Left hindlimb (tissue), 1 donor: ENCODE measurements at regions not wholly inside any gene's neighbourhood (a gene's known extent, or its start where the extent isn't known, plus 50 kb on each side); places are given as distances from the start of the nearest gene placed in this dataset.
"Not testable (repeated sequence)": the region's sequence is repeated elsewhere in the genome, so short reads cannot be mapped to it uniquely, and the experiment has no call there.

Experiments used
- DNase-seq: peaks from one replicate; pipeline ENCODE4 v3.0.0-alpha.2; 2018

- DNase-seq, result no peak
These were observed 559.7 kb upstream of the LRRN3 start for GRCh38 chr7:110531186-110531585.

DNA sequence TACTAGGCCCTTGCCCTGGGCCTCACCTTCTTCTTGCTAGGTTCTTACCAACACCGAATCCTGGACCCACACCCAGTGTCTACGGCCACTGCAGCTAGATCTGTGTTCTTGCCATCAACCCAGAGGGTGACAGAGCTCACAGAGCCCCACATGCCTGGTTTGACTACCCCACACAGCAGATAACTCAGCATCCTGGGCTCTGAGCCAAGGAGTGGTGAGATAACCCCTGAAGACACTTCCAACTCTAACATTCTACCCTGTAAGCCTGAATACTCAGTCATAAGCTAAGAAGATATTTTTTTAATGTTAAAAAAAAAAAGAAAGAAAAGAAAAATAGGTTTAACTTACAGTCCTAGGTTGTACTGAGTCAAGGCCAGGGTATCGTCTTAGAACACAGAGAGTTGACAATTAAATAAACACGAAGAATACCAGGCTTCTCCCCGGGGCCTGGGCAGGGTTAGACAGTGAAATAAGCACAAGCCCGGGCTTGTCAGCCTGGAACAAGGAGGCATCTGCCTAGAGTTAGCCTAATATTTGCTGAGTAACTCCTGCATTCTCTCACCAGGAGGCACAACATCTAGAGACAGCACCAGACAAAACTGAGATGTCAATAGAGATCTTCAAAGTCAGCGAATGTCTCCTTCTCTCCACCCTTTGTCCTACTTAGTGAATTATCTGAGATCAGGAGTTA, 556.5 kb upstream of the LRRN3 start:
- DNase-seq, result no peak

DNA sequence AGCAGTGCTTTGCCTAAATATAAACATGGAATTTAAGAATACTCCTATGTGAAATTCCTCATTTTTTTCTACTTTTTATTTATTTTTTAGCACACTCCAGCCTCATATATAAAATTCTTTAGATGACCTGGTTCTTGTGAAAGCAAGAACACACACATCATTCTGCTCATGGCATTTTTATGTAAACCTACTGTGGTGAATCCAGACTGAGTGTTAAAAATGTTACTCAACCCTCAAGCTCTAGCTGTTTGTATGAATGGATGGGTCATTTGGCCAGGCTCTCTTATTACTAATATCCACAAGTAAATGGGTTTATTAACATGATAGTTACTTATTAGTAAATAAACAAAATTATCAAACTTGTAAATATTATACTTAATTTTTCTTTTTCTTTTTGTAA, 551.7 kb upstream of the LRRN3 start:
- DNase-seq, result no peak

GRCh38 chr7:110541962-110542361, 549.0 kb upstream of the LRRN3 start:
- no peak for DNase-seq

GRCh38 chr7:110544194-110544593, 546.7 kb upstream of the LRRN3 start:
- no peak for DNase-seq

- DNase-seq, result no peak
These were observed 542.6 kb upstream of the LRRN3 start for GRCh38 chr7:110548372-110548771.

GRCh38 chr7:110557136-110557535, 533.8 kb upstream of the LRRN3 start:
- DNase-seq, result no peak

- not testable (repeated sequence) for DNase-seq
These were observed 527.6 kb upstream of the LRRN3 start for GRCh38 chr7:110563286-110563685.

GRCh38 chr7:110564246-110564645, 526.7 kb upstream of the LRRN3 start:
- DNase-seq, result no peak

DNA sequence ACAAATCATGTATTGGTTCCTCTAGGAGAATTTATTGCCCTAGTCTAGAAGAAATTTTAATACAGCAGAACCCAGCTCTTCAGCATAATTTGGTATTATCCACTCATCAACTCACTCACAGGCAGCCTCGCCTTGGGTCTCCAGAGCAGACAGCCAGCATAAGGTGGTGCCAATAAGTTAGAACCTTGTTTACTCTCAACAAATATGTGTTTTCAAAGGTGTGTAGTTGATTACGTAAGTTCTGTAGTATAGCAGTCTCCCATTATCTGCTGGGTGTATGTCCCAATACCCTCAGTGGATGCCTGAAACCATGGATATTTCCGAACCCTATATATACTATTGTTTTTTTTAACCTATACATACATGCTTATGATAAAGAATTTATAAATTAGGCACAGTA, 522.5 kb upstream of the LRRN3 start:
- no peak for DNase-seq

DNA sequence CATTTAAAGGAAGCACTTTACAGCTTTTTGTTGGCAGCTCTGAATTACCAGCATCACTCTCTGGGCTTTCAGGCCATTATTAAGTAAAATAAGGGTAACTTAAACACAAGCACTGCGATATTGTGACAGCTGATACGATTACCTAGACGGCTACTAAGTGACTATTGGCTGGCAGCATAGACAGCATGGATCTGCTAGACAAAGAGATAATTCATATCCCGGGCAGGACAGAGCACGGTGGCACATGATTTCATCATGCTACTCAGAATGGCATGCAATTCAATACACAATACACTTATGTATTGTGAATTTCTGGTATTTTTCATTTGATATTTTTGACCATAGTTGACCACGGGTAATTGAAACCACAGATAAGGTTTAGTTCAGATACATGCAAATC, 522.0 kb upstream of the LRRN3 start:
- no peak for DNase-seq

DNA sequence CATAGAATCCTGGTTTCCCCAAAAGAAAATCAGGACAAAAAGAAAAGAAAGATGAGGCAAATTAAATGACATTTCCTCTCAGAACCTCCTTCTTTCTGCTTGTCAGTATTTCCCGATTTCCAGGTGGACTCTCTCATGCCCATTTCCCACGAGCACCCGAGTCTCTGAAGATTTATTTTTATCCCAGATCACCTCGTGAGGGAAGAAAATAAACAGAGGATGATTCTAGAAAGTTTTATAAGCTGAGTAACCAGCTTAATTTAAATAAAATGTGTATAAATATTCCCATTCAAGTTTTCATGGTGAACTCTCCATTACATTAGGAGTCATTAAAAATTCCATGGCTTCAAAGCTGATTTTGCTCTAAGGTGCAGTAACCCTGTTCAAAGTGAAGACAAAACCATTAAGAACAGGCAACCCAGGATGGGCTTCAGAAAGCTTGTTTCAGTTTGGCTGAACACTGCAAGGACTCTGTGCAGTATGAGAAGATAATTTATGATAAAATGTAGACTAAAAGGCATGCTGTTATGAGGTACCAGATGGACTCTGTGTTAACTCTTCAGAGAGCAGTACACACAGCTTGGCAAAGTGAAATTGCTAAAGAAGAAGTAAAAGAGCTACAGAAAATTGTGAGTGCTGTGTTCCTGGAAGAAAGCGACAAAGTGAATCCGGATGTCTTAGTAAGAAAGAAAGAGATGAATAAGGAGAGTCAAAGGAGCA, 521.3 kb upstream of the LRRN3 start:
- no peak for DNase-seq

DNA sequence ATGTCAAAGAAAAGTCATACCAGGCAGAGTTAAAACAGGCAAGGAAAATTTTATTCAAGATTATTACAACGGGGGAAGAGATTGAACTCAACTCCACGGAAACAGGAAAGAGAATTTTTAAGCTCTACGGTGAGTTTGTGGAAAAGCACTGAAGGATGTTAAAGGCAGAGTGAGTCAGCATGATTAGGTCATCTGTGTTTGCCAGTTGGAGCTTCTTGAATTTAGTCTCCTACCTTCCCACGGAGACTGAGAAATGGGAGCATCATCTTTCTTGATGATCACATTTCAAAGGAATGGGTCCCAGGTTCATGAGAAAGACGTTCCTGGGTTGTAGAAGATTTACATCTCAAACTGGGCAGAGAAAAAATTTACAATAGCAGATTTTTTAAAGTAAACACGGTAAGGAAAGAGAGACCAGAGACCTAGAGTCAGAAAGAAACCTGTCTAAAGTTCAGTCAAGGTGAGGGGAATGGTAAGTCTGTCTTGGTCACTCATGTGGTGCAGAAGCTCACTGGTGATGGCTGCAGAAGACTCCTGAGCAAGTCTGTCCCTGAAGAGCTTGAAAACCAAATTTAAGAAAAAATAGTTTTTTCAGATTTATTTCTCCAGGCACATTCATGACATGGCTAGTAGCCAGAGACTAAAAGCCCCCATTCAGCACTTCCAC, 516.9 kb upstream of the LRRN3 start:
- DNase-seq, result no peak

GRCh38 chr7:110587294-110587693, 503.6 kb upstream of the LRRN3 start:
- DNase-seq, result no peak

GRCh38 chr7:110590415-110590814, 500.5 kb upstream of the LRRN3 start:
- no peak for DNase-seq

DNA sequence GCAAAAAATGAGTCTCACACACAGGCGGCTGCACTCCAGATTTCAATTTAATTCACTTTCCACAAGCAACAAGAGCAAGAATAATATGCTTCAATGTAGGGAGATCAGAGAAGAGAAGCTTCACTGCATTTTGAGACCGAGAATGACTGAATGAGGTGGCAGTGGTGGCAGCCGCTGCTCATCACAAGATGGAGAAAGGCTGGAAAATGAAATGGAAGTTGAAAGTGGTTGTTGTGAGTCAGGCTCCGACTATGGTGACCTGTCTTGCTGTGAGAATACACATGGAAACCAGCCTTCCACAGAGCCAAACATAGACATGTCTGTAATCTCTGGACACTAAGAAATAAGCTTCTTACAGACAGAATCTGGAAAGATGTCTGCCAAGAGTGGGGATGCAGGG, 499.6 kb upstream of the LRRN3 start:
- no peak for DNase-seq

- DNase-seq, result no peak
These were observed 498.4 kb upstream of the LRRN3 start for GRCh38 chr7:110592557-110592956.

DNA sequence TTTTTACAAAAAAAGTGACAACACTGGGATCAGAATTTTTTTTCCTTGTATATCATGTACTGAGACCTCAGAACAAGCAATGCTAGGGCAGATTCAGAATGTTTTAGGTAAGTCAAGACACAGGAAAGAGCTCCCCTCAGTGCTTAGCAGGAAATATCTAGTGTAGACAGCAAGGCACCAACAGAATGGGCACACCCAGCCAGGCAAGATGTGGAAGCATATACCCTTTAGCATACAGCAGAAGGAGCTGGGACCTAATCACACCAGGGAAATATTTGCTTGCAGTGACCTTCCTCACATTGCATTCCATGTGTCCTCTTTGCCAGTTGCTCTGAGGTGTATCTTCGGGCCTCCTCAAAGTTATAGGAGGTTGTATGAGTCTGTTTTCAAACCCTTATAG, 497.6 kb upstream of the LRRN3 start:
- no peak for DNase-seq

GRCh38 chr7:110595694-110596093, 495.2 kb upstream of the LRRN3 start:
- DNase-seq, result no peak

DNA sequence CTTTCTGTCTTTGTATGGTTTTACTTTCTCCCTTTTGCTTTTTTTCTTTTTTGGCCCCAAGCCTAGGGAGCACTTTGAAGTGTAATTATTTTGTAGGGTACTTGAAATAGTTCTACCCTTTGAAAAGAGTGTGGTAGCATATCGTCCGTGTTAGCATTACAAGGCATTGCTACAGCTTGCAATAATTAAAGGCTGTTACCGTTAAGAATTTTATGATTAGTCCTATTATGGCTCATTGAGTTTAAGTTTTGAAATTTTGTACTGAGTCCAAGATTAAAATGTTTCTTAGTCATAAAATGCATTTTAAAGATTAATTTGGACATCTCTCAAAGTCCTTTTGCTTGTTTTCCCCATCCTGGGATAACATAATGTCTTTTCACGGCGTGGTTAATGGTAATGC, 490.0 kb upstream of the LRRN3 start:
- no peak for DNase-seq

- DNase-seq, result no peak
These were observed 489.2 kb upstream of the LRRN3 start for GRCh38 chr7:110601710-110602109.

- DNase-seq, result no peak
These were observed 486.7 kb upstream of the LRRN3 start for GRCh38 chr7:110604206-110604605.

DNA sequence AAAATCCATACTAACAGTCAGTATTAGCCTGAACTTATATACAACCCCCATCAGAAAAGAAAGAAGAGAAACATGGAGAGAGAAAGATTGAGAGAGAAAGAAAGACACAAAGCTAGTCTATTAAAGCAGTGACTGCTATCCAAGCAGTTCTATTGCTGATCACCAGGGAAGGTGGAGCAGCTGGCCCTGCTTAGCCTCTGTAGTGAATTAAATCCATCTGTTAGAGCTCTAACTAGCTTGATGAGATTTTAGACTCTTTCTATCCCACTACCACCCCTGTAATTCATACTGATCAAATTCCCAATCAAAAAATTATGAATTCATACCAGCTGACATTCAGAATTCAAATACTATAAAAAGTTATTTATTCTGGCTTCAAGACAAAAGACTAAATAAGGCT, 486.0 kb upstream of the LRRN3 start:
- no peak for DNase-seq
